TTC549 (cell line): ENCODE measurements at regions not wholly inside any gene's neighbourhood (a gene's known extent, or its start where the extent isn't known, plus 50 kb on each side); places are given as distances from the start of the nearest gene placed in this dataset.
A peak's percentile ranks its signal among the peaks of the same experiment; 100 is the strongest.

Experiments
- FAIRE-seq: peaks from 2 replicates; lab custom pipeline; 2012; peaks lifted over from hg19 to GRCh38; lab: Jason Lieb, UNC

GRCh38 chr6:137692308-137692707, 174.8 kb upstream of the TNFAIP3 start:
- FAIRE-seq = no peak

GRCh38 chr6:137692806-137693205, 174.3 kb upstream of the TNFAIP3 start:
- FAIRE-seq = no peak

- no peak for FAIRE-seq
These were observed 173.3 kb upstream of the TNFAIP3 start for GRCh38 chr6:137693711-137694110.

- no peak for FAIRE-seq
These were observed 170.3 kb upstream of the TNFAIP3 start for GRCh38 chr6:137696765-137697164.

- peak; percentile 94 for FAIRE-seq
These were observed 169.7 kb upstream of the TNFAIP3 start for GRCh38 chr6:137697267-137697938.

GRCh38 chr6:137698636-137699030, 168.4 kb upstream of the TNFAIP3 start:
- FAIRE-seq = no peak

- FAIRE-seq = no peak
These were observed 167.9 kb upstream of the TNFAIP3 start for GRCh38 chr6:137699031-137699683.

- FAIRE-seq = no peak
These were observed 166.9 kb upstream of the TNFAIP3 start for GRCh38 chr6:137700161-137700560.

GRCh38 chr6:137700751-137701477, 166.1 kb upstream of the TNFAIP3 start:
- FAIRE-seq = peak; percentile 71

- FAIRE-seq = no peak
These were observed 165.1 kb upstream of the TNFAIP3 start for GRCh38 chr6:137701942-137702341.

- FAIRE-seq = no peak
These were observed 164.2 kb upstream of the TNFAIP3 start for GRCh38 chr6:137702791-137703424.

GRCh38 chr6:137704802-137705159, 162.3 kb upstream of the TNFAIP3 start:
- no peak for FAIRE-seq

- FAIRE-seq = peak; percentile 95
These were observed 161.6 kb upstream of the TNFAIP3 start for GRCh38 chr6:137705160-137706082.

- FAIRE-seq = no peak
These were observed 160.8 kb upstream of the TNFAIP3 start for GRCh38 chr6:137706083-137706750.

GRCh38 chr6:137707038-137707589, 159.9 kb upstream of the TNFAIP3 start:
- no peak for FAIRE-seq

GRCh38 chr6:137707590-137708360, 159.3 kb upstream of the TNFAIP3 start:
- peak; percentile 84 for FAIRE-seq

GRCh38 chr6:137708481-137708880, 158.6 kb upstream of the TNFAIP3 start:
- FAIRE-seq = no peak

- FAIRE-seq = no peak
These were observed 157.4 kb upstream of the TNFAIP3 start for GRCh38 chr6:137709424-137710236.

GRCh38 chr6:137711972-137712371, 155.1 kb upstream of the TNFAIP3 start:
- FAIRE-seq = no peak
